ENCODE measurements at regions not wholly inside any gene's neighbourhood (a gene's known extent, or its start where the extent isn't known, plus 50 kb on each side); places are given as distances from the start of the nearest gene placed in this dataset.

DNA sequence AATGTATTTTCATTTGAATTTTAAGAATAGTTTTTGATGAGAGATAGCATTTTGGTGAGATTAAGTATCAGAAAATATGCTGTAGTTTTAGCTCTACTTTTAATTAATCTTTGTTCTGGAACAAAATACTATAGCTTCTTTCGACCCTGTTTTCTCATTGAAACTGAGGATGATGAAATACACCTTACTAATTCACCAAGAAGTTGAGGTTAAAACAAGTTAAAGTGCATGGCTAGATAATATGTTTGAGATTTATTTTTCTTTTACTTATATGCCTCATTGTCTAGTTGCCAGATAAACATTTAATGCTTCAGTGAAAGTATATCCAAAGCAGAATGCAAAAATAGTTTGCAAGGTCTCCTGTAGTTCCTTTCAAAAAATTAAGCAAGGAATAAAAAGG, 140.1 kb upstream of the KCNN2 start:
- DNase-seq: no peak
- Histone ChIP-seq H3K27me3 (no peaks in the 10 kb centered on the region), H3K9me3 (no peaks in the 10 kb centered on the region), H3K4me3 (no peak overlapping the region), H3K36me3 (no peaks in the 10 kb centered on the region), H3K4me1 (no peaks in the 10 kb centered on the region), H3K27ac (no peak overlapping the region)
- TF ChIP-seq POLR2A (IDR thresholded peaks at IDR 0.05): no peak
- TF ChIP-seq, protein P1, sequence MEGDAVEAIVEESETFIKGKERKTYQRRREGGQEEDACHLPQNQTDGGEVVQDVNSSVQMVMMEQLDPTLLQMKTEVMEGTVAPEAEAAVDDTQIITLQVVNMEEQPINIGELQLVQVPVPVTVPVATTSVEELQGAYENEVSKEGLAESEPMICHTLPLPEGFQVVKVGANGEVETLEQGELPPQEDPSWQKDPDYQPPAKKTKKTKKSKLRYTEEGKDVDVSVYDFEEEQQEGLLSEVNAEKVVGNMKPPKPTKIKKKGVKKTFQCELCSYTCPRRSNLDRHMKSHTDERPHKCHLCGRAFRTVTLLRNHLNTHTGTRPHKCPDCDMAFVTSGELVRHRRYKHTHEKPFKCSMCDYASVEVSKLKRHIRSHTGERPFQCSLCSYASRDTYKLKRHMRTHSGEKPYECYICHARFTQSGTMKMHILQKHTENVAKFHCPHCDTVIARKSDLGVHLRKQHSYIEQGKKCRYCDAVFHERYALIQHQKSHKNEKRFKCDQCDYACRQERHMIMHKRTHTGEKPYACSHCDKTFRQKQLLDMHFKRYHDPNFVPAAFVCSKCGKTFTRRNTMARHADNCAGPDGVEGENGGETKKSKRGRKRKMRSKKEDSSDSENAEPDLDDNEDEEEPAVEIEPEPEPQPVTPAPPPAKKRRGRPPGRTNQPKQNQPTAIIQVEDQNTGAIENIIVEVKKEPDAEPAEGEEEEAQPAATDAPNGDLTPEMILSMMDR (IDR thresholded peaks at IDR 0.05 in 4 of 5, conservative IDR thresholded peaks at IDR 0.05 in 1 of 5): no peak
- ATAC-seq: no peak
- in situ Hi-C loops (cut with MboI; ENCODE audit: low sequenced_read_pairs in 4 of 4) (no loop called here), intact Hi-C loops (cut with DNase I; ENCODE audit: low total_unique reads) (no loop called here)

DNA sequence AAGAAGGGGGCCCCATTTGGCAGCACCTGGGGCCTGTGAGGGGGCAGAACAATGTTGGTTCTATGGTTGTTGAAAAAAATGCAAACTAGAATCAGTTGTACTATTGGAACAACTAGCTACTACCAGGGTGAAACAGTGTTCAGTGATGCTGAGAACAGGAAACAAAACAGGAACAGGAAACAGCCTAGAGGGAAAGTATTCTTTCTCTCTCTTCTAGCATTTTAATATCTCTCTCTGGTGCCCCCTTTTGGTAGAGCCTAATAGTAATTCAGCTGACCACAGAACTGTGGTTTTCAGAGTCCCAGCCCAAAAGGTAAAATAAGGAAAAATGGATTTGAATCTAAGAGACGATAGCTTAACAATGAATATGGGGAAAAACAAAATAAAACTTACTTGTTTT, 138.0 kb upstream of the KCNN2 start:
- no peak for ATAC-seq
- no peaks in the 10 kb centered on the region for H3K36me3 ChIP-seq
- no peaks in the 10 kb centered on the region for H3K9me3 ChIP-seq
- TF ChIP-seq, protein P1 (IDR thresholded peaks at IDR 0.05 in 4 of 5, conservative IDR thresholded peaks at IDR 0.05 in 1 of 5): peak in 1 of 5 experiments; percentile 13
- no peak for TF ChIP-seq POLR2A (IDR thresholded peaks at IDR 0.05)
- no peak overlapping the region for H3K27ac ChIP-seq
- H3K4me3 ChIP-seq: no peak overlapping the region
- H3K27me3 ChIP-seq: no peaks in the 10 kb centered on the region
- intact Hi-C loops (cut with DNase I; ENCODE audit: low total_unique reads): no loop called here
- no peak for DNase-seq
- H3K4me1 ChIP-seq: no peaks in the 10 kb centered on the region
- in situ Hi-C loops (cut with MboI; ENCODE audit: low sequenced_read_pairs in 4 of 4): no loop called here

GRCh38 chr5:114237766-114238165, 124.1 kb upstream of the KCNN2 start:
- no peak overlapping the region for H3K4me3 ChIP-seq
- no peak overlapping the region for H3K27ac ChIP-seq
- no peaks in the 10 kb centered on the region for H3K27me3 ChIP-seq
- no peak for DNase-seq
- no peaks in the 10 kb centered on the region for H3K9me3 ChIP-seq
- in situ Hi-C loops (cut with MboI; ENCODE audit: low sequenced_read_pairs in 4 of 4) (no loop called here), intact Hi-C loops (cut with DNase I; ENCODE audit: low total_unique reads) (no loop called here)
- no peak for TF ChIP-seq POLR2A (IDR thresholded peaks at IDR 0.05)
- TF ChIP-seq, protein P1 (IDR thresholded peaks at IDR 0.05 in 4 of 5, conservative IDR thresholded peaks at IDR 0.05 in 1 of 5): no peak
- no peaks in the 10 kb centered on the region for H3K36me3 ChIP-seq
- ATAC-seq: no peak
- H3K4me1 ChIP-seq: no peaks in the 10 kb centered on the region

DNA sequence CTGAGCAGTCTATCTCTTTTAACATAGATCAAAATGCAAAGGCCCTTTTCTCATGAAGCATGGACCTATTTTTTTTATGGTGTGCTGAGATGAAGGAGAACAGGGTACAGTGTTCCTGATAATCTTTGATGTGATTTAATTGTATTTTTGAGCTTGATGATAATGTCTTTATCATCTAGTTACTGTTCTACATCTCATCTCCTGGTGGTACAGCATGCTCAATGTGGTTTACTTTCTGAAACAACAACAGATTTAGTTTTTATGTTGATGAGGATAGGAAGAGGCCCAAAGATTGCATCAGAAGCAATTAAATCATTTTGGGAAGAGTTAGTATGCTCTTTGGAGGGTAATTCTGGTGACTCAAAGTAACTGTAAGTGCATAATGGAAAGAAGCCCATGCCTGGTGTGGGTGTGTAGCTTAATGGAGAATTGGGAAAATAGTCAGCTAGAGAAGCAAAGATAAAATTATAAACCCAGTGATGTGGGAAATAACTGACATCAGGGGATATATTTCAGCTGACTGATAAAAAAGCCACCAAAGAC, 123.0 kb upstream of the KCNN2 start:
- H3K4me3 ChIP-seq: no peak overlapping the region
- intact Hi-C loops (cut with DNase I; ENCODE audit: low total_unique reads) (no loop called here), in situ Hi-C loops (cut with MboI; ENCODE audit: low sequenced_read_pairs in 4 of 4) (no loop called here)
- no peaks in the 10 kb centered on the region for H3K36me3 ChIP-seq
- no peak for DNase-seq
- no peaks in the 10 kb centered on the region for H3K4me1 ChIP-seq
- no peak overlapping the region for H3K27ac ChIP-seq
- H3K27me3 ChIP-seq: no peaks in the 10 kb centered on the region
- ATAC-seq: no peak
- TF ChIP-seq POLR2A (IDR thresholded peaks at IDR 0.05): no peak
- TF ChIP-seq, protein P1 (IDR thresholded peaks at IDR 0.05 in 4 of 5, conservative IDR thresholded peaks at IDR 0.05 in 1 of 5): no peak
- no peaks in the 10 kb centered on the region for H3K9me3 ChIP-seq
